H7 (cell line): ENCODE measurements at regions not wholly inside any gene's neighbourhood (a gene's known extent, or its start where the extent isn't known, plus 50 kb on each side); places are given as distances from the start of the nearest gene placed in this dataset.

Experiments used
- DNase-seq: peaks from one replicate; pipeline ENCODE4 v3.0.0; 2012
- H3K27me3 ChIP-seq: 2 replicates; pipeline ENCODE4 v1.6.0; 2011; ENCODE audit warnings: mild to moderate bottlenecking, low read length; ENCODE audit not compliant: control insufficient read depth, insufficient read depth
- H3K36me3 ChIP-seq: replicated peaks from 2 replicates; pipeline ENCODE4 v1.5.1; 2011; ENCODE audit warnings: low read length; ENCODE audit not compliant: control insufficient read depth, insufficient read depth
- H3K4me3 ChIP-seq: 2 replicates; pipeline ENCODE4 v1.5.1; 2011; ENCODE audit warnings: low read depth, mild to moderate bottlenecking, control low read depth, low read length, moderate library complexity; ENCODE audit not compliant: insufficient read depth

GRCh38 chr7:15863951-15864625 lies 177.6 kb upstream of the MEOX2 start:
- no peaks in the 10 kb centered on the region for H3K36me3 ChIP-seq
- no peak for DNase-seq
- no peaks in the 10 kb centered on the region for H3K27me3 ChIP-seq
- no peak overlapping the region for H3K4me3 ChIP-seq

- Histone ChIP-seq H3K36me3 (no peaks in the 10 kb centered on the region), H3K27me3 (no peaks in the 10 kb centered on the region), H3K4me3 (no peak overlapping the region)
- DNase-seq, result no peak
Measured at GRCh38 chr7:15862781-15863165, 176.3 kb upstream of the MEOX2 start.

- Histone ChIP-seq H3K27me3 (no peaks in the 10 kb centered on the region), H3K4me3 (no peak overlapping the region), H3K36me3 (no peaks in the 10 kb centered on the region)
- DNase-seq, result no peak
Measured at GRCh38 chr7:15862016-15862780, 175.7 kb upstream of the MEOX2 start.

- Histone ChIP-seq H3K27me3 (no peaks in the 10 kb centered on the region), H3K4me3 (no peak overlapping the region), H3K36me3 (no peaks in the 10 kb centered on the region)
- no peak for DNase-seq
Measured at GRCh38 chr7:15860264-15860949, 173.9 kb upstream of the MEOX2 start.

GRCh38 chr7:15857026-15857425 lies 170.5 kb upstream of the MEOX2 start:
- Histone ChIP-seq H3K27me3 (no peaks in the 10 kb centered on the region), H3K36me3 (no peaks in the 10 kb centered on the region), H3K4me3 (no peak overlapping the region)
- DNase-seq, result no peak

- no peak for DNase-seq
- no peak overlapping the region for H3K4me3 ChIP-seq
- H3K27me3 ChIP-seq, result no peaks in the 10 kb centered on the region
- no peaks in the 10 kb centered on the region for H3K36me3 ChIP-seq
Measured at GRCh38 chr7:15856311-15856710, 169.8 kb upstream of the MEOX2 start.

- no peak overlapping the region for H3K4me3 ChIP-seq
- no peaks in the 10 kb centered on the region for H3K36me3 ChIP-seq
- no peaks in the 10 kb centered on the region for H3K27me3 ChIP-seq
- no peak for DNase-seq
Measured at GRCh38 chr7:15855525-15856109, 169.1 kb upstream of the MEOX2 start.

- no peaks in the 10 kb centered on the region for H3K27me3 ChIP-seq
- no peaks in the 10 kb centered on the region for H3K36me3 ChIP-seq
- no peak for DNase-seq
- H3K4me3 ChIP-seq, result no peak overlapping the region
Measured at GRCh38 chr7:15854841-15855524, 168.5 kb upstream of the MEOX2 start.

- Histone ChIP-seq H3K27me3 (no peaks in the 10 kb centered on the region), H3K36me3 (no peaks in the 10 kb centered on the region), H3K4me3 (no peak overlapping the region)
- DNase-seq, result no peak
Measured at GRCh38 chr7:15853832-15854470, 167.5 kb upstream of the MEOX2 start.

GRCh38 chr7:15851201-15851600 lies 164.7 kb upstream of the MEOX2 start:
- no peaks in the 10 kb centered on the region for H3K36me3 ChIP-seq
- no peak for DNase-seq
- H3K27me3 ChIP-seq, result no peaks in the 10 kb centered on the region
- no peak overlapping the region for H3K4me3 ChIP-seq

- DNase-seq, result no peak
- H3K27me3 ChIP-seq, result no peaks in the 10 kb centered on the region
- H3K36me3 ChIP-seq, result no peaks in the 10 kb centered on the region
- H3K4me3 ChIP-seq, result no peak overlapping the region
Measured at GRCh38 chr7:15848901-15849300, 162.4 kb upstream of the MEOX2 start.

GRCh38 chr7:15848362-15848761 lies 161.9 kb upstream of the MEOX2 start:
- DNase-seq, result no peak
- no peaks in the 10 kb centered on the region for H3K27me3 ChIP-seq
- no peaks in the 10 kb centered on the region for H3K36me3 ChIP-seq
- H3K4me3 ChIP-seq, result no peak overlapping the region

- Histone ChIP-seq H3K27me3 (no peaks in the 10 kb centered on the region), H3K4me3 (no peak overlapping the region), H3K36me3 (no peaks in the 10 kb centered on the region)
- no peak for DNase-seq
Measured at GRCh38 chr7:15845868-15846267, 159.4 kb upstream of the MEOX2 start.

GRCh38 chr7:15845461-15845860 lies 159.0 kb upstream of the MEOX2 start:
- no peaks in the 10 kb centered on the region for H3K36me3 ChIP-seq
- no peak overlapping the region for H3K4me3 ChIP-seq
- DNase-seq, result no peak
- no peaks in the 10 kb centered on the region for H3K27me3 ChIP-seq
